GM13977 (cell line): ENCODE measurements at regions not wholly inside any gene's neighbourhood (a gene's known extent, or its start where the extent isn't known, plus 50 kb on each side); places are given as distances from the start of the nearest gene placed in this dataset.
"Not testable (repeated sequence)": the region's sequence is repeated elsewhere in the genome, so short reads cannot be mapped to it uniquely, and the experiment has no call there.

Source experiments
- DNase-seq: peaks from one replicate; pipeline ENCODE4 v3.0.0; 2012; ENCODE audit warnings: low spot score
- CTCF ChIP-seq: IDR thresholded peaks from 2 replicates; pipeline ENCODE4 v1.5.1; 2012; ENCODE audit warnings: mild to moderate bottlenecking, control low read depth; ENCODE audit not compliant: insufficient read depth; ENCODE audit errors: extremely low read depth, missing control alignments
- in situ Hi-C: fragments of 300-500 bp; cut with MboI; formaldehyde crosslinking; loops from one replicate; pipeline ENCODE4 v1.12.0; 2022; ENCODE audit warnings: low sequenced_read_pairs, low pct_unique_long_range_greater_than_20kb, mixed read lengths, inconsistent platforms; ENCODE audit not compliant: unreplicated experiment

- in situ Hi-C loops, result no loop called here
Observed at GRCh38 chr3:94645790-94646189, 582.9 kb downstream of the NSUN3 start.

GRCh38 chr3:94647131-94647530, 584.3 kb downstream of the NSUN3 start:
- in situ Hi-C loops, result no loop called here
- TF ChIP-seq CTCF, result no peak

More at GRCh38 chr3:94645790-94646189, 582.9 kb downstream of the NSUN3 start:
- no peak for DNase-seq
- no peak for TF ChIP-seq CTCF

GRCh38 chr3:94648270-94649180, 585.7 kb downstream of the NSUN3 start:
- in situ Hi-C loops, DNase-seq: not testable (repeated sequence)

More at GRCh38 chr3:94647131-94647530, 584.3 kb downstream of the NSUN3 start:
- no peak for DNase-seq

GRCh38 chr3:94654096-94654495, 591.2 kb downstream of the NSUN3 start:
- no peak for DNase-seq
- in situ Hi-C loops, result no loop called here
- no peak for TF ChIP-seq CTCF

GRCh38 chr3:94665922-94666321, 603.1 kb downstream of the NSUN3 start:
- TF ChIP-seq CTCF, result no peak

GRCh38 chr3:94671078-94671477, 608.2 kb downstream of the NSUN3 start:
- no peak for DNase-seq
- TF ChIP-seq CTCF, result no peak

More at GRCh38 chr3:94665922-94666321, 603.1 kb downstream of the NSUN3 start:
- no peak for DNase-seq
- in situ Hi-C loops, result no loop called here

GRCh38 chr3:94673876-94674275, 611.0 kb downstream of the NSUN3 start:
- in situ Hi-C loops, result no loop called here
- no peak for DNase-seq
- no peak for TF ChIP-seq CTCF

More at GRCh38 chr3:94671078-94671477, 608.2 kb downstream of the NSUN3 start:
- in situ Hi-C loops, result no loop called here
